ENCODE measurements at regions not wholly inside any gene's neighbourhood (a gene's known extent, or its start where the extent isn't known, plus 50 kb on each side); places are given as distances from the start of the nearest gene placed in this dataset.
A peak's percentile ranks its signal among the peaks of the same experiment; 100 is the strongest.
"Not testable (repeated sequence)": the region's sequence is repeated elsewhere in the genome, so short reads cannot be mapped to it uniquely, and the experiment has no call there.

DNA sequence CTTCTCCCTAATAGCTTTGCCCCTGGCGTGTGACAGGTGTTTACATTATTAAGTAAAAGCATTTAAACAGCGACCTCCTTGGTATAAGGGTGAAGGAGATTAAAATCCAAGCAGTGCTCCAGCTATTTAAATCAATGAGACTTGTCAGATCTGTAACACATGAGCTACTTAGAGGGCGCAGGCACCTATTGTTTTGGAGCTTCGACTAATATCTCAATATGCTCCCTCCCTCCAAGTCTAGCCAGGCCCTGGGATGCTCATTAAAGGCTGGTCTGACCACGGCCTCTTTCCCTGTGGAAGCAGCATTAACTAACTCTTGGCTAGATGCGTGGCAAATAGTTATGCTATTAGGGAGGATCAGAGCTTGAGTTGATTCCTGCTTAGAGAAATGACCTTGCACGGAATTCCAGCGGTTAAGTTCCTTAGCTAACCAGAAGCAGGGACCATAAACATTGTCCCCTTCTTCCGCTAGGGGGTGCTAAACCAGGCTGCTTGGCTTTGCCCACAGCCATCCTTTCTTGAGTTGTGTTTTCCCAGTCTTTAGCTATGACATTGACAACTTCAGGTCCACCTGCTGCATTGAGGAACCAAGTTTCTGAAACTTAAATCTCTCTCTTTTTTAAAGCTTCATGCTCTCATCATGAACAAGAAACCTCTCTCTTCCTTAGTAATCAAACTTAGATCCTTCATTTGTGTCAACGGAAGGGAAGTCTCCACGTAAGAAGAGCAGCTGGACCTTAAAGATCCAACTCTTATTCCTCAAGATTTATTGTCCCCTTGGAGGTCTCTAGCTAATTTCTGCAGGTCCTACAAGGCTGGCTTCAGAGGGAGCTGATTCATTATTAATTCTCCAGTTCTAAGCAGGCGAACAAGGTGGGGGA, 80.7 kb upstream of the IGFBP7 start:
- ATAC-seq (peak; percentile 69), DNase-seq (peak in 2 of 3 donors; percentile 22 to 47)
- TF ChIP-seq, protein P1, sequence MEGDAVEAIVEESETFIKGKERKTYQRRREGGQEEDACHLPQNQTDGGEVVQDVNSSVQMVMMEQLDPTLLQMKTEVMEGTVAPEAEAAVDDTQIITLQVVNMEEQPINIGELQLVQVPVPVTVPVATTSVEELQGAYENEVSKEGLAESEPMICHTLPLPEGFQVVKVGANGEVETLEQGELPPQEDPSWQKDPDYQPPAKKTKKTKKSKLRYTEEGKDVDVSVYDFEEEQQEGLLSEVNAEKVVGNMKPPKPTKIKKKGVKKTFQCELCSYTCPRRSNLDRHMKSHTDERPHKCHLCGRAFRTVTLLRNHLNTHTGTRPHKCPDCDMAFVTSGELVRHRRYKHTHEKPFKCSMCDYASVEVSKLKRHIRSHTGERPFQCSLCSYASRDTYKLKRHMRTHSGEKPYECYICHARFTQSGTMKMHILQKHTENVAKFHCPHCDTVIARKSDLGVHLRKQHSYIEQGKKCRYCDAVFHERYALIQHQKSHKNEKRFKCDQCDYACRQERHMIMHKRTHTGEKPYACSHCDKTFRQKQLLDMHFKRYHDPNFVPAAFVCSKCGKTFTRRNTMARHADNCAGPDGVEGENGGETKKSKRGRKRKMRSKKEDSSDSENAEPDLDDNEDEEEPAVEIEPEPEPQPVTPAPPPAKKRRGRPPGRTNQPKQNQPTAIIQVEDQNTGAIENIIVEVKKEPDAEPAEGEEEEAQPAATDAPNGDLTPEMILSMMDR (IDR thresholded peaks at IDR 0.05) = no peak
- Histone ChIP-seq H3K36me3 (ENCODE audit: low read depth) (no peaks in the 10 kb centered on the region), H3K9me3 (no peaks in the 10 kb centered on the region), H3K4me1 (ENCODE audit: low read depth) (no peaks in the 10 kb centered on the region), H3K4me3 (no peak overlapping the region)
- intact Hi-C loops (cut with DNase I, micrococcal nuclease) = no loop called here

DNA sequence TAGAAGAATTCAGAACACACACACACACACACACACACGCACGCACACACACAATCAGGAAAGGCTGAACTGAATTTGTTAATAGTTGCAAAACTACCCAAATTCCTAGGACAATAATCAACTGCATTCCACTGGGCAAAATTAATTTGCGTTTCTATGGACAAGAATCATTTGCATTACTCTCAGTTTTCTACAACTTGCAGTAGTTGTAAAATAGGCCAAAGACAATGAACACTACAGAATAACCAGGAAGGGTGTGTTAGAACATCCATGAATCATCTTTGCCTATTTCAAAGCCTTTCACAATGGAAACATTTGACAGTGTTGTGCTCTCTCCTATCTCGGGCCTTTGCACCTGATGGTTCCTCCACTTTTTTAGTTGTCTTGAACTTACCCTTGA, 77.1 kb upstream of the IGFBP7 start:
- DNase-seq = no peak
- H3K9me3 ChIP-seq = no peaks in the 10 kb centered on the region
- no peaks in the 10 kb centered on the region for H3K36me3 ChIP-seq (ENCODE audit: low read depth)
- no peaks in the 10 kb centered on the region for H3K4me1 ChIP-seq (ENCODE audit: low read depth)
- intact Hi-C loops (cut with DNase I, micrococcal nuclease) = no loop called here
- H3K4me3 ChIP-seq = no peak overlapping the region
- ATAC-seq = no peak
- TF ChIP-seq, protein P1 (IDR thresholded peaks at IDR 0.05) = no peak

- Histone ChIP-seq H3K4me1 (ENCODE audit: low read depth) (no peaks in the 10 kb centered on the region), H3K9me3 (no peaks in the 10 kb centered on the region), H3K4me3 (no peak overlapping the region), H3K36me3 (ENCODE audit: low read depth) (no peaks in the 10 kb centered on the region)
- TF ChIP-seq, protein P1 (IDR thresholded peaks at IDR 0.05) = no peak
- intact Hi-C loops (cut with DNase I, micrococcal nuclease) = no loop called here
- DNase-seq (no peak), ATAC-seq (no peak)
Measured at GRCh38 chr4:57184378-57185029, 74.3 kb upstream of the IGFBP7 start.

DNA sequence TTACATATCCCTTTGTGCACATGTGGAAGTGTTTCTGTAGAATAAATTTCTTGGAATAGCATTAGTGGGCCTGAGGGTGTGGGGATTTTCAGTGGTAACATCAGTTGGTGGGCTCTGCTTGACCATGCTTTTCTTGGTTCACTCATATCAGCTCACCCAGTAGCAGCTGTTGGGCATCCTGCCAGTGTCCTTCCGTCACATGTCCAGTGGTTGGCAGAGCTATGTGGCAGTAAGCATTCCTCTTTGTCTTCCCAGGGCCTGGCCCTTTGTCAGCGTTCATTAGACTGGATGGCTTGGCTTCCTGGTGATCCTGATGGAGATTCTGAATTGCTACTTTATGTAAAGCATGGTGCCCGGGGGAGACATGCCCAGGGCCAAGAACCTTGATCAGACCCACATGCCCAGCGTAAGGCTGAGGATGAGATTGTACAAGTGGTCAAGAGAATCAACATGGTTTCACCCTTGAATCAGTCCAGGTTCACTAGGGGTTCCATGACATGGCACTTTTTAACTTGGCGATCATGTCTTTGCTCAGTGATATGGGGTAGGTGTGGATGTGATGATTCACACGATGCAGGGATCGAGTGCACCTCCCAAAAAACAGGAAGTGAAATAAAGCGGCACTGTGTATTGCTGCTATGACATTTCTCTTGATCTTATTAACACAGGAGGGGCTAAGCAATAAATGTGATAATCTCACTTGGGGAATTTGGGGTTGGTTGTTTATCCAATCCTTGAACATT, 72.1 kb upstream of the IGFBP7 start:
- DNase-seq (peak in 1 of 3 donors; percentile 7), ATAC-seq (no peak)
- H3K4me3 ChIP-seq = no peak overlapping the region

DNA sequence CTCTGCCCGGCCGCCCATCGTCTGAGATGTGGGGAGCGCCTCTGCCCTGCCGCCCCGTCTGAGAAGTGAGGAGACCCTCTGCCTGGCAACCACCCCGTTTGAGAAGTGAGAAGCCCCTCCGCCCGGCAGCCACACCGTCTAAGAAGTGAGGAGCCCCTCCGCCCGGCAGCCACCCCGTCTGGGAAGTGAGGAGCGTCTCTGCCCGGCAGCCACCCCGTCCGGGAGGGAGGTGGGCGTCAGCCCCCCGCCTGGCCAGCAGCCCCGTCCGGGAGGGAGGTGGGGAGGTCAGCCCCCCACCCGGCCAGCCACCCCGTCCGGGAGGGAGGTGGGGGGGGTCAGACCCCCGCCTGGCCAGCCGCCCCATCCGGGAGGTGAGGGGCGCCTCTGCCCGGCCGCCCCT, 63.0 kb upstream of the IGFBP7 start:
- H3K4me1 ChIP-seq (ENCODE audit: low read depth); DNase-seq; H3K36me3 ChIP-seq (ENCODE audit: low read depth); intact Hi-C loops (cut with DNase I, micrococcal nuclease); H3K9me3 ChIP-seq; ATAC-seq; H3K4me3 ChIP-seq: not testable (repeated sequence)

More for the DNA sequence above, 72.1 kb upstream of the IGFBP7 start:
- no peaks in the 10 kb centered on the region for H3K9me3 ChIP-seq
- intact Hi-C loops (cut with DNase I, micrococcal nuclease) = no loop called here
- no peaks in the 10 kb centered on the region for H3K4me1 ChIP-seq (ENCODE audit: low read depth)
- H3K36me3 ChIP-seq (ENCODE audit: low read depth) = no peaks in the 10 kb centered on the region
- TF ChIP-seq, protein P1 (IDR thresholded peaks at IDR 0.05) = no peak

Data from mucosa of descending colon (tissue), 3 donors.